Duodenal mucosa (tissue), 2 donors: ENCODE measurements at regions not wholly inside any gene's neighbourhood (a gene's known extent, or its start where the extent isn't known, plus 50 kb on each side); places are given as distances from the start of the nearest gene placed in this dataset.

Experiments
- H3K27ac ChIP-seq: one replicate; pipeline ENCODE4 v1.7.0; 2013; ENCODE audit warnings: low read depth, low read length
- H3K27me3 ChIP-seq, 2 donors: one replicate each; pipeline ENCODE4 v1.7.0; 2013; ENCODE audit warnings: low read length in 2 of 2, control low read depth in 1 of 2; ENCODE audit not compliant: insufficient read depth in 2 of 2, control insufficient read depth in 1 of 2
- H3K36me3 ChIP-seq, 2 donors: one replicate each; pipeline ENCODE4 v1.7.0; 2013; ENCODE audit warnings: low read length in 2 of 2, control low read depth in 1 of 2; ENCODE audit not compliant: insufficient read depth in 2 of 2, control insufficient read depth in 1 of 2
- H3K4me1 ChIP-seq, 2 donors: one replicate each; pipeline ENCODE4 v1.7.0; 2013; ENCODE audit warnings: low read length in 2 of 2, control low read depth in 1 of 2; ENCODE audit not compliant: insufficient read depth in 2 of 2, control insufficient read depth in 1 of 2
- H3K4me3 ChIP-seq, 2 donors: one replicate each; pipeline ENCODE4 v1.7.0; 2013; ENCODE audit warnings: low read length in 2 of 2, low read depth in 1 of 2
- H3K9ac ChIP-seq, 2 donors: one replicate each; pipeline ENCODE4 v1.7.0; 2013; ENCODE audit warnings: low read length in 2 of 2, low read depth in 1 of 2
- H3K9me3 ChIP-seq, 2 donors: one replicate each; pipeline ENCODE4 v1.7.0; 2013; ENCODE audit warnings: low read length in 2 of 2, control low read depth in 1 of 2; ENCODE audit not compliant: control insufficient read depth in 1 of 2

- Histone ChIP-seq H3K4me1 (no peaks in the 10 kb centered on the region), H3K9ac (no peak overlapping the region), H3K27ac (no peak overlapping the region), H3K9me3 (no peaks in the 10 kb centered on the region), H3K27me3 (peaks cover 0 to 4% of the 10 kb centered on the region in 2 donors), H3K36me3 (no peaks in the 10 kb centered on the region), H3K4me3 (no peak overlapping the region)
Measured at GRCh38 chr2:16774091-16774490, 108.5 kb upstream of the CYRIA start.

- peaks cover 0 to 4% of the 10 kb centered on the region in 2 donors for H3K27me3 ChIP-seq
- H3K4me1 ChIP-seq, result no peaks in the 10 kb centered on the region
- no peak overlapping the region for H3K4me3 ChIP-seq
- no peaks in the 10 kb centered on the region for H3K9me3 ChIP-seq
- no peak overlapping the region for H3K9ac ChIP-seq
- no peaks in the 10 kb centered on the region for H3K36me3 ChIP-seq
- no peak overlapping the region for H3K27ac ChIP-seq
Measured at GRCh38 chr2:16773080-16773713, 107.6 kb upstream of the CYRIA start.

- Histone ChIP-seq H3K4me1 (no peaks in the 10 kb centered on the region), H3K36me3 (no peaks in the 10 kb centered on the region), H3K27me3 (peaks cover 0 to 4% of the 10 kb centered on the region in 2 donors), H3K27ac (no peak overlapping the region), H3K4me3 (no peak overlapping the region), H3K9ac (no peak overlapping the region), H3K9me3 (peaks cover 0 to 3% of the 10 kb centered on the region in 2 donors)
Measured at GRCh38 chr2:16767789-16768476, 102.3 kb upstream of the CYRIA start.

- H3K4me3 ChIP-seq, result no peak overlapping the region
- peaks cover 0 to 3% of the 10 kb centered on the region in 2 donors for H3K9me3 ChIP-seq
- no peaks in the 10 kb centered on the region for H3K36me3 ChIP-seq
- no peaks in the 10 kb centered on the region for H3K27me3 ChIP-seq
- H3K27ac ChIP-seq, result no peak overlapping the region
- H3K4me1 ChIP-seq, result no peaks in the 10 kb centered on the region
- no peak overlapping the region for H3K9ac ChIP-seq
Measured at GRCh38 chr2:16765356-16765755, 99.7 kb upstream of the CYRIA start.

GRCh38 chr2:16764487-16764886 is 98.9 kb upstream of the CYRIA start:
- Histone ChIP-seq H3K9me3 (peaks cover 0 to 3% of the 10 kb centered on the region in 2 donors), H3K27ac (no peak overlapping the region), H3K27me3 (no peaks in the 10 kb centered on the region), H3K36me3 (no peaks in the 10 kb centered on the region), H3K9ac (no peak overlapping the region), H3K4me3 (no peak overlapping the region), H3K4me1 (no peaks in the 10 kb centered on the region)

GRCh38 chr2:16763493-16763899 is 97.9 kb upstream of the CYRIA start:
- H3K9ac ChIP-seq, result no peak overlapping the region
- peaks cover 0 to 3% of the 10 kb centered on the region in 2 donors for H3K9me3 ChIP-seq
- H3K36me3 ChIP-seq, result no peaks in the 10 kb centered on the region
- no peaks in the 10 kb centered on the region for H3K27me3 ChIP-seq
- H3K4me1 ChIP-seq, result no peaks in the 10 kb centered on the region
- no peak overlapping the region for H3K27ac ChIP-seq
- no peak overlapping the region for H3K4me3 ChIP-seq

- no peaks in the 10 kb centered on the region for H3K27me3 ChIP-seq
- peaks cover 0 to 3% of the 10 kb centered on the region in 2 donors for H3K9me3 ChIP-seq
- H3K4me3 ChIP-seq, result no peak overlapping the region
- no peaks in the 10 kb centered on the region for H3K4me1 ChIP-seq
- H3K36me3 ChIP-seq, result no peaks in the 10 kb centered on the region
- H3K9ac ChIP-seq, result no peak overlapping the region
- H3K27ac ChIP-seq, result no peak overlapping the region
Measured at GRCh38 chr2:16763056-16763455, 97.4 kb upstream of the CYRIA start.

- no peaks in the 10 kb centered on the region for H3K9me3 ChIP-seq
- no peak overlapping the region for H3K4me3 ChIP-seq
- no peaks in the 10 kb centered on the region for H3K4me1 ChIP-seq
- no peaks in the 10 kb centered on the region for H3K27me3 ChIP-seq
- no peaks in the 10 kb centered on the region for H3K36me3 ChIP-seq
- H3K27ac ChIP-seq, result no peak overlapping the region
- no peak overlapping the region for H3K9ac ChIP-seq
Measured at GRCh38 chr2:16760426-16760825, 94.8 kb upstream of the CYRIA start.

- no peaks in the 10 kb centered on the region for H3K4me1 ChIP-seq
- H3K36me3 ChIP-seq, result no peaks in the 10 kb centered on the region
- no peaks in the 10 kb centered on the region for H3K27me3 ChIP-seq
- H3K9me3 ChIP-seq, result no peaks in the 10 kb centered on the region
- no peak overlapping the region for H3K4me3 ChIP-seq
- no peak overlapping the region for H3K9ac ChIP-seq
- H3K27ac ChIP-seq, result no peak overlapping the region
Measured at GRCh38 chr2:16756831-16757644, 91.4 kb upstream of the CYRIA start.

- no peaks in the 10 kb centered on the region for H3K4me1 ChIP-seq
- no peak overlapping the region for H3K4me3 ChIP-seq
- H3K9me3 ChIP-seq, result no peaks in the 10 kb centered on the region
- no peaks in the 10 kb centered on the region for H3K36me3 ChIP-seq
- no peaks in the 10 kb centered on the region for H3K27me3 ChIP-seq
- H3K27ac ChIP-seq, result no peak overlapping the region
- no peak overlapping the region for H3K9ac ChIP-seq
Measured at GRCh38 chr2:16755442-16755841, 89.8 kb upstream of the CYRIA start.
